HEK293 (cell line): ENCODE measurements at regions not wholly inside any gene's neighbourhood (a gene's known extent, or its start where the extent isn't known, plus 50 kb on each side); places are given as distances from the start of the nearest gene placed in this dataset.

Source experiments
- CTCF ChIA-PET: fragments of 350-600 bp; formaldehyde crosslinking; extraction: SDS; loops from one replicate; lab custom pipeline; 2021; ENCODE audit warnings: antibody characterized with exemption; lab: Yijun Ruan, JAX
- POLR2A ChIA-PET: fragments of 300-600 bp; formaldehyde crosslinking; extraction: SDS; loops from one replicate; lab custom pipeline; 2020; ENCODE audit warnings: antibody characterized with exemption, inconsistent platforms; lab: Yijun Ruan, JAX
- H3K27ac ChIP-seq: fragments of 200-500 bp; sonication (Bioruptor generic); 2 replicates; pipeline ENCODE4 v1.5.1; 2014; ENCODE audit warnings: low read depth, low read length, control low read depth, inconsistent platforms; ENCODE audit errors: extremely low read depth
- H3K36me3 ChIP-seq, 2 experiments: fragments of 200-500 bp in 1 of 2; sonication (Bioruptor generic) in 1 of 2; 1 replicate in 1 of 2; 2 replicates in 1 of 2; pipeline ENCODE4 v1.5.1; 2014 to 2017; ENCODE audit warnings: inconsistent platforms in 2 of 2, low read length in 2 of 2; ENCODE audit not compliant: control insufficient read depth in 2 of 2, insufficient read depth in 1 of 2
- H3K4me1 ChIP-seq: fragments of 200-500 bp; sonication (Bioruptor generic); 2 replicates; pipeline ENCODE4 v1.5.1; 2014; ENCODE audit warnings: mild to moderate bottlenecking, low read length, inconsistent platforms; ENCODE audit not compliant: control insufficient read depth, insufficient read depth
- H3K4me3 ChIP-seq: 2 replicates; pipeline ENCODE4 v1.5.1; 2011; ENCODE audit warnings: low read depth, mild to moderate bottlenecking, control low read depth, low read length, moderate library complexity
- H3K9me3 ChIP-seq: fragments of 200-500 bp; sonication (Bioruptor generic); 2 replicates; pipeline ENCODE4 v1.5.1; 2014; ENCODE audit warnings: low read depth, low read length, inconsistent platforms; ENCODE audit not compliant: control insufficient read depth, insufficient read depth
- EGR2 ChIP-seq: fragments of 450-650 bp; formaldehyde crosslinking; IDR thresholded peaks from 2 replicates; pipeline ENCODE4 v1.5.1; 2016; ENCODE audit warnings: low read depth, missing biosample characterization, missing genetic modification characterization
- GLIS2 ChIP-seq: fragments of 450-650 bp; formaldehyde crosslinking; IDR thresholded peaks from 2 replicates; pipeline ENCODE4 v1.5.1; 2016; ENCODE audit warnings: missing biosample characterization, missing genetic modification characterization
- KLF16 ChIP-seq: fragments of 450-650 bp; formaldehyde crosslinking; IDR thresholded peaks from 2 replicates; pipeline ENCODE4 v1.5.1; 2017; ENCODE audit warnings: missing biosample characterization, missing genetic modification characterization
- SCRT2 ChIP-seq: fragments of 450-650 bp; formaldehyde crosslinking; IDR thresholded peaks from 2 replicates; pipeline ENCODE4 v1.5.1; 2016; ENCODE audit warnings: missing biosample characterization, missing genetic modification characterization
- SETDB1 ChIP-seq: IDR thresholded peaks from one replicate; pipeline ENCODE4 v1.6.1; 2017; ENCODE audit warnings: mild to moderate bottlenecking, low read length, moderate library complexity, mixed read lengths; ENCODE audit not compliant: insufficient read length
- SP2 ChIP-seq: fragments of 450-650 bp; formaldehyde crosslinking; IDR thresholded peaks from 2 replicates; pipeline ENCODE4 v1.5.1; 2016; ENCODE audit warnings: missing biosample characterization, missing genetic modification characterization
- SP3 ChIP-seq: fragments of 450-650 bp; formaldehyde crosslinking; IDR thresholded peaks from 2 replicates; pipeline ENCODE4 v1.5.1; 2016; ENCODE audit warnings: missing biosample characterization, missing genetic modification characterization
- SP7 ChIP-seq: fragments of 450-650 bp; formaldehyde crosslinking; IDR thresholded peaks from 2 replicates; pipeline ENCODE4 v1.5.1; 2016; ENCODE audit warnings: missing biosample characterization, missing genetic modification characterization
- YY1 ChIP-seq: fragments of 450-650 bp; formaldehyde crosslinking; IDR thresholded peaks from 2 replicates; pipeline ENCODE4 v1.5.1; 2018; ENCODE audit warnings: missing biosample characterization, missing genetic modification characterization
- ZBTB1 ChIP-seq: fragments of 450-650 bp; formaldehyde crosslinking; IDR thresholded peaks from 2 replicates; pipeline ENCODE4 v1.5.1; 2016; ENCODE audit warnings: missing biosample characterization, missing genetic modification characterization
- ZFHX2 ChIP-seq: fragments of 450-650 bp; formaldehyde crosslinking; conservative IDR thresholded peaks from 2 replicates; pipeline ENCODE4 v1.5.1; 2016; ENCODE audit warnings: missing biosample characterization, missing genetic modification characterization
- ZFP37 ChIP-seq: fragments of 450-650 bp; formaldehyde crosslinking; IDR thresholded peaks from 2 replicates; pipeline ENCODE4 v1.5.1; 2016; ENCODE audit warnings: missing biosample characterization, missing genetic modification characterization
- ZNF10 ChIP-seq: fragments of 450-650 bp; formaldehyde crosslinking; IDR thresholded peaks from 2 replicates; pipeline ENCODE4 v1.5.1; 2017; ENCODE audit warnings: missing biosample characterization, missing genetic modification characterization
- ZNF146 ChIP-seq: fragments of 450-650 bp; formaldehyde crosslinking; IDR thresholded peaks from 2 replicates; pipeline ENCODE4 v1.5.1; 2016; ENCODE audit warnings: missing biosample characterization, missing genetic modification characterization
- ZNF214 ChIP-seq: fragments of 450-650 bp; formaldehyde crosslinking; IDR thresholded peaks from 2 replicates; pipeline ENCODE4 v1.5.1; 2017; ENCODE audit warnings: missing biosample characterization, mild to moderate bottlenecking, missing genetic modification characterization, borderline replicate concordance
- ZNF24 ChIP-seq: fragments of 450-650 bp; formaldehyde crosslinking; IDR thresholded peaks from 2 replicates; pipeline ENCODE4 v1.5.1; 2016; ENCODE audit warnings: missing biosample characterization, missing genetic modification characterization
- ZNF248 ChIP-seq: fragments of 450-650 bp; formaldehyde crosslinking; IDR thresholded peaks from 2 replicates; pipeline ENCODE4 v1.5.1; 2017; ENCODE audit warnings: missing biosample characterization, missing genetic modification characterization
- ZNF266 ChIP-seq: fragments of 450-650 bp; formaldehyde crosslinking; IDR thresholded peaks from 2 replicates; pipeline ENCODE4 v1.5.1; 2016; ENCODE audit warnings: missing biosample characterization, missing genetic modification characterization, low read depth
- ZNF292 ChIP-seq: fragments of 450-650 bp; formaldehyde crosslinking; IDR thresholded peaks from 2 replicates; pipeline ENCODE4 v1.5.1; 2016; ENCODE audit warnings: low read depth, missing biosample characterization, missing genetic modification characterization, borderline replicate concordance
- ZNF302 ChIP-seq: fragments of 450-650 bp; formaldehyde crosslinking; IDR thresholded peaks from 2 replicates; pipeline ENCODE4 v1.5.1; 2016; ENCODE audit warnings: missing biosample characterization, missing genetic modification characterization, low read depth
- ZNF416 ChIP-seq: fragments of 450-650 bp; formaldehyde crosslinking; IDR thresholded peaks from 2 replicates; pipeline ENCODE4 v1.5.1; 2016; ENCODE audit warnings: missing biosample characterization, missing genetic modification characterization
- ZNF449 ChIP-seq: fragments of 450-650 bp; formaldehyde crosslinking; IDR thresholded peaks from 2 replicates; pipeline ENCODE4 v1.5.1; 2017; ENCODE audit warnings: missing biosample characterization, mild to moderate bottlenecking, missing genetic modification characterization, moderate library complexity
- ZNF501 ChIP-seq: fragments of 450-650 bp; formaldehyde crosslinking; IDR thresholded peaks from 2 replicates; pipeline ENCODE4 v1.5.1; 2016; ENCODE audit warnings: missing biosample characterization, missing genetic modification characterization
- ZNF514 ChIP-seq: fragments of 450-650 bp; formaldehyde crosslinking; IDR thresholded peaks from 2 replicates; pipeline ENCODE4 v1.5.1; 2016; ENCODE audit warnings: missing biosample characterization, missing genetic modification characterization
- ZNF521 ChIP-seq: fragments of 450-650 bp; formaldehyde crosslinking; IDR thresholded peaks from 2 replicates; pipeline ENCODE4 v1.5.1; 2017; ENCODE audit warnings: missing biosample characterization, mild to moderate bottlenecking, missing genetic modification characterization
- ZNF548 ChIP-seq: fragments of 450-650 bp; formaldehyde crosslinking; IDR thresholded peaks from 2 replicates; pipeline ENCODE4 v1.5.1; 2016; ENCODE audit warnings: missing biosample characterization, missing genetic modification characterization
- ZNF555 ChIP-seq: fragments of 450-650 bp; formaldehyde crosslinking; conservative IDR thresholded peaks from 2 replicates; pipeline ENCODE4 v1.5.1; 2017; ENCODE audit warnings: missing biosample characterization, mild to moderate bottlenecking, missing genetic modification characterization, inconsistent platforms

GRCh38 chr11:112751772-112752171, 209.4 kb upstream of the NCAM1 start (continued):
- no peak for TF ChIP-seq ZNF449 (tag by site-specific recombination)
- TF ChIP-seq ZNF24: no peak
- no peak for TF ChIP-seq GLIS2 (tag by site-specific recombination)
- TF ChIP-seq ZNF248: no peak
- TF ChIP-seq ZNF302: no peak

- TF ChIP-seq EGR2 (tag by site-specific recombination): peak; percentile 49; the same call in 1 of the 2 replicates
- no peak for TF ChIP-seq ZNF214 (tag by site-specific recombination)
- peak; percentile 56 for TF ChIP-seq ZFHX2
- Histone ChIP-seq H3K4me1 (no peaks in the 10 kb centered on the region), H3K27ac (no peak overlapping the region), H3K36me3 (no peaks in the 10 kb centered on the region), H3K9me3 (no peaks in the 10 kb centered on the region), H3K4me3 (no peak overlapping the region)
- ChIA-PET CTCF (interaction anchor here (0.6 kb wide), 1 partner anchor 308 kb away, joined by 3 read pairs; no protein-coding TSS in a partner anchor), POLR2A (no interaction called here)
Measured at GRCh38 chr11:112752563-112752962, 208.7 kb upstream of the NCAM1 start.

GRCh38 chr11:112753706-112754105, 207.5 kb upstream of the NCAM1 start:
- Histone ChIP-seq H3K9me3 (no peaks in the 10 kb centered on the region), H3K36me3 (no peaks in the 10 kb centered on the region), H3K4me3 (no peak overlapping the region), H3K27ac (no peak overlapping the region), H3K4me1 (no peaks in the 10 kb centered on the region)
- ChIA-PET POLR2A (no interaction called here), CTCF (no interaction called here)
- TF ChIP-seq ZNF416: no peak
- no peak for TF ChIP-seq EGR2 (tag by site-specific recombination)
- TF ChIP-seq SETDB1: no peak
- no peak for TF ChIP-seq YY1
- TF ChIP-seq ZNF521: no peak
- no peak for TF ChIP-seq SP3 (tag by site-specific recombination)
- TF ChIP-seq ZBTB1 (tag by site-specific recombination): no peak
- no peak for TF ChIP-seq ZFP37 (tag by site-specific recombination)
- TF ChIP-seq ZNF548 (tag by site-specific recombination): no peak
- TF ChIP-seq ZNF146 (tag by site-specific recombination): no peak
- no peak for TF ChIP-seq ZNF266 (tag by site-specific recombination)
- no peak for TF ChIP-seq SP7 (tag by site-specific recombination)
- TF ChIP-seq ZNF501: no peak
- no peak for TF ChIP-seq ZNF302
- TF ChIP-seq ZNF514 (tag by site-specific recombination): no peak

GRCh38 chr11:112759418-112759817, 201.8 kb upstream of the NCAM1 start:
- Histone ChIP-seq H3K4me3 (no peak overlapping the region), H3K9me3 (no peaks in the 10 kb centered on the region), H3K27ac (no peak overlapping the region), H3K4me1 (no peaks in the 10 kb centered on the region), H3K36me3 (no peaks in the 10 kb centered on the region)
- ChIA-PET POLR2A (no interaction called here), CTCF (interaction anchor here (0.5 to 1.1 kb wide), 4 partner anchors 25 to 136 kb away, joined by 3 to 5 read pairs (median 3); no protein-coding TSS in a partner anchor)
- no peak for TF ChIP-seq KLF16 (tag by site-specific recombination)
- no peak for TF ChIP-seq ZNF555
- TF ChIP-seq ZNF292 (tag by site-specific recombination): no peak
- no peak for TF ChIP-seq SP2
- TF ChIP-seq SCRT2 (tag by site-specific recombination): no peak
- TF ChIP-seq ZNF10 (tag by site-specific recombination): no peak
